ENCODE measurements at regions not wholly inside any gene's neighbourhood (a gene's known extent, or its start where the extent isn't known, plus 50 kb on each side); places are given as distances from the start of the nearest gene placed in this dataset.

GRCh38 chr10:53491774-53492173, 719.2 kb upstream of the MBL2 start:
- TF ChIP-seq POLR2AphosphoS5 (IDR thresholded peaks at IDR 0.05), result no peak
- TF ChIP-seq CTCF (IDR thresholded peaks at IDR 0.05; ENCODE audit: poor library complexity, severe bottlenecking), result no peak
